ENCODE measurements at regions not wholly inside any gene's neighbourhood (a gene's known extent, or its start where the extent isn't known, plus 50 kb on each side); places are given as distances from the start of the nearest gene placed in this dataset.

DNA sequence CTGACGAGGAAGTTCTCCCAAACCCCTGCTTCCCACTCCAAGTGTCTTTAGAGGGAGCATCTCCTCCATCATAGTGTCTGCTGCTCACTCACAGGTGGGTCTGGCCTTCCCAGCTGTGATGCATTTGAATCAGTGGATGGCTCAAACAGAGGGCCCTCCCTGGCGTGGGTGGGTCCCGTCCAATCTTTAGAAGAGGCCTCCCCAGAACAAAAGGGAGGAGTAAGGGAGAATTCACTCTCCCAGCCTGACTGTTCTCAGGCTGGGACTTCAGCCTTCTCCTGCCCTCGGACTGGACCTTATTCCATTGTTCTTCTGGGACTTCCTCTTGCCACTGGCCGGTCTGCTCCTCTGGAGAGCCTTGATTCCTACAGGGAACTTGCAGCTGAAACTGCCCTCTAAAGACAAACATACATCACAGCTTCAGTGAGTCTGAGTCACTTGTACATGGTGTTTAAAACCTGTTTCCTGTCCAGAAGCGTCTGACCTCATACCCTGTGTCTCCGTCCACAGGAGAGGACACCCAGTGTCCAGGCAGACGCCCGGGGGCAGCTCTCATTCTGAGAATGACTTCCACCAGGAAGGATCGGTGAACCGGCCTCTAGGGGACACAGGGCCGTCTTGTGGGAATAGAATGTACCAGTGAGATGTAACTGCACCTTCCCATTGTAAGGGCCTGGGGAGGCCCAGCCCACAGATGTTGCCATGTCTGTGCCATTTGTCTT, 234.7 kb downstream of the BRD1 start:
- no peak for DNase-seq (ENCODE audit: low read depth in 2 of 3, low spot score in 2 of 3)

DNA sequence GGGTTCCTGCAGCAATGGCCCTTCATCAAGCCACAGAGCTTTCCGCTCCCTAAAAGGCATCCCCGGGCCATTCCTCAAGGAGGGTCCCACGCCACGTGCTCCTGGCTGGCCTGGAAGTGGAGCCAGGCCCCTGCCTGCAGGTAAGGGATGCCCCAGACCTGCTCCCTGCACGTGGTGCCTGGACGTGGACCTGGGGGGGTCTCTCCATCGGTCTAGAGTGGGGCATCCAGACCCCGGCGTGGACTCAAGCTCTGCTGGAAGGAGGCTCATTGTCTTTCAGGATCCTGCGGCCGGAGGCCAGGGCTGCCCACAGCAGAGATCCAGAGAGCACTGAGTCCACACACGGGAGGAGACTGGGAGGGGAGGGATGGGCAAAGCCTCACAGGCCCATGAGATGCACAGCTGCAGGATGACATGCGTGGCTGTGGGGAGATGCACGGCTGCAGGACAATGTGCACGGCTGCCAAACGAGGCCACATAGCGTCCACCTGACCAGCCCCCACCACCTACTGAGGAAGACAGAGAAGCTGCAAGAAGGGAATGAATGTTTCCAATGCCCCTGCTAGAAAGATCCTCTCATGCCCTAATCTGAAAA, 236.7 kb downstream of the BRD1 start:
- DNase-seq (ENCODE audit: low read depth in 2 of 3, low spot score in 2 of 3): no peak

DNA sequence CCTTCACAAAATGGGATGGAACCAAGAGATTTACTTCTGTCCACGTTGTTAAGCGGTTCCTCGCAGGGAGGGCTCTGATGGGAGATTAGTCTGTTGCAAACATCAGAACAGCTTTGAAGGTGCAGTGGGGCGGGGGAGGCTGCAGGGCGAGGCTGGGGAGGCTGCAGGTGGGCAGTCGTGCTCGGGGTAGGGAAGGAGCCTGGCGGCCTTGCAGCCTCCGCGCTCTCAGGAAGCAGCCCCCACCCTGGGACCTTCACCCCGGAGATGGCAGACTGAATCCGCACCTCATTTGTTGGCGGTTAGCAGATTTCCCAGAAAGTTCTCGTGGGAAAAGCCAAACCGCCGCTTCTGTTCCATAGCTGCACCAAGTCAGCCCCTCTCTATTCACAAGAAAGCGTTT, 237.3 kb downstream of the BRD1 start:
- no peak for DNase-seq (ENCODE audit: low read depth in 2 of 3, low spot score in 2 of 3)

DNA sequence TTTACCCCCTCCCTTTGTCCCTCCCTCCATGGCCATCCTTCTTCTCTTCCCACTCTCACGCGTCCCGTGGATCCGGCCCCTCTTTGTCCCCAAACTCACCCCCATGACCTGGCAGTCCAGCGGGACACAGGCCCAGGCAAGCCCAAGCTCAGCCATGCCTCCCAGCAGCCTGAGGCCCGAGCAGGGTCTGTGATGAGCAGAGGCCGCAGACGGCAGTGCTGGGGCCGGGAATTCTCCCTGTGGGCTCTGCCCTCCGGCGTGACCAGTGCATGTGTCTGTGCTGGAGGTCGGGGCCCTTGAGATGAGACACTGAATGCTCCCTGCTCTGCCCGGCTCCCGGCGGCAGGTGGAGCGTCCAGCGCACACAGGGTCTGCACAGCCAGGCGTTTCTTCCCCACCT, 237.9 kb downstream of the BRD1 start:
- DNase-seq (ENCODE audit: low read depth in 2 of 3, low spot score in 2 of 3): no peak

DNA sequence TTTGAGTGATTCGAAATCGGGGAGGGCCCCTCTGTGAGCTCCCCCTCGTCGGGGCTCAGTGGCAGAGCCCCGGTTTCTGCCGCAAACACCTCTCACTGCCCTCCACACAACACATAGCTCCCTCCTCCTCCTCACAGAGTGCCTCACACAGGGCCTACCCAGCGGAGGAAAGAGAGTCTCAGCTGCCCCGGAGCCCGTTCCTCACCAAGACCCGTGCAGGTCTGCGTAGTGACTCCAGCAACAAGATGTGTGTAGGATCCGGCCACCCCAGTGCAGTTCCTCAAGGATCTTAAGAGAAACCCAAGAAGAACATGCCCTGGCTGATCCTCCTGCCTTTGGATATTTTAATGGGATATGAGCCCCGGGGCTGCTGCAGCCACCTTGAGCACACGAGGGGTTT, 238.4 kb downstream of the BRD1 start:
- no peak for DNase-seq (ENCODE audit: low read depth in 2 of 3, low spot score in 2 of 3)

DNA sequence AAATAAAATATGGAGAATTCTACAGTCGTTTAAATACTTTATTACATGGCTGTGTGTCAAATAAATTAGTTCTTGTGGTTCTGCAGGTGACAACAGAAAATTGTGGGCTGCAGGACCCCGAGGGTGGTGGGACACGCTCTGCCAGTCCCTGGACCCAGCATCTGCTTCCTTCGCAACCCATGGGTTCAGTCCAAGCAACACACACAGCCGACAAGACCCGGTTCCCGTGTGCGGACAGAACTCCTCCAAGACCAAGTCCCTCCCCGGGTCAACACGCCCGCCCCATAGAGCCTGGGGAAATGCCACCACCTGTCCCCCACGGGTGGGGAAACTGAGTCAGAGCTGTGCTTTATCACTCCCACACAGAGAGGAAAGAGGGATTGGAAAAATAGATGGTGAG, 238.9 kb downstream of the BRD1 start:
- DNase-seq (ENCODE audit: low read depth in 2 of 3, low spot score in 2 of 3): no peak

DNA sequence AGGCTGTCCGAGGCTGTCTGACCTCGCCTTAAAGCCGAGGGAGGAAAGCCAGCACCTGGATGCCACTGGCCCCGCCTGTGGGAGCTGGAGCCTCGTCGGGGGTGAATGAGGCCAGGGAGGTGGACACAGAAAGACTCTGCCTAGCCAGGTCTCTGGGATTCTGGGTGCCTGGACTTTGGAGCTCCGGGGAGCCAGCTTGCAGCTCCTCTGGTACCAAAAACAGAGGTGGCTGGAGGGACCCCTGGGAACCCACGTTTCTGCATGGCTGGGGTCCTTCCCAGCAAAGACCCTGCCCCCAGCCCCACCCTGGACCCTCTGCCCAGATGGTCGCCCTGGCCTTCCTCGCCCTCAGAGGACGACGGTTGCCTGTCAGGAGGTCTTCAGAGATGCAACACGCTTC, 239.7 kb downstream of the BRD1 start:
- DNase-seq (ENCODE audit: low read depth in 2 of 3, low spot score in 2 of 3): no peak

DNA sequence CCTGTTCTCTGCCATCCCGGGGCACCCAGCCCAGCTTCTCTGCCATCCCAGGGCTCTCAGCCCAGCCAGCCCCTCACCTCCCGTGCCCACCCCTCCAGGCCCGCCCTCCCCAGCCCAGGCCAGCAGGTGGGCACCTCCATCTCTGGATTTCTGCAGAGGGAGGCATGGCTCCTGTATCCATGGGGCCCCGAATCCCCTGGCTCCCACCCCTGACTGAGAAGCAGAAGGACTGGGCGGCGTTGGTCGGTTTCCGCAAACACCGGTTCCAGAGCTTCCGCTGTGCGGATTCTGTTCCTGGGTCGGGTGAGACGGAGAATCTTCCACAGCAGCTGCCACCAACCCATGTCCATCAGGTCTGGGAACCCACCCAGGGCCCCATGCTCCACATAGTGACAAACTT, 240.3 kb downstream of the BRD1 start:
- no peak for DNase-seq (ENCODE audit: low read depth in 2 of 3, low spot score in 2 of 3)

DNA sequence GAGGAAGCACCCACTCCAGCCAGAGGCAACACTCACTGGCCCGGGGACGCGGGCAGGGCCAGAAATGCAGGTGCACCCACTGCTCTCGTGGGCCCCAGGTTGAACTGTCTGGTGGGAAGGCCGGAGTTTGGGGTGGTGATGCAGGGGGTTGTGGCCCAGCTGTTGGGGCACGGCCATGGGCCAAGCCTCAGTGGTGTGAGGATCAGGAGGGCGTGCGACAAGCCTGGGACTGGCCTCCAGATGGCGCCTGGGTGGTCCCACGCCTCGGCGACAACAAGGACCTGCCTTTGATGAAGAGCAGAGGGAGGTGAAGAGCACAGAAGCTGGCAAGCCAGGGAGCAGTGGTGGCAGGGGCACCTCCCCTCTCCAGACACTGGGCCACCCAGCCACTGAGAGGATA, 240.8 kb downstream of the BRD1 start:
- DNase-seq (ENCODE audit: low read depth in 2 of 3, low spot score in 2 of 3): no peak

DNA sequence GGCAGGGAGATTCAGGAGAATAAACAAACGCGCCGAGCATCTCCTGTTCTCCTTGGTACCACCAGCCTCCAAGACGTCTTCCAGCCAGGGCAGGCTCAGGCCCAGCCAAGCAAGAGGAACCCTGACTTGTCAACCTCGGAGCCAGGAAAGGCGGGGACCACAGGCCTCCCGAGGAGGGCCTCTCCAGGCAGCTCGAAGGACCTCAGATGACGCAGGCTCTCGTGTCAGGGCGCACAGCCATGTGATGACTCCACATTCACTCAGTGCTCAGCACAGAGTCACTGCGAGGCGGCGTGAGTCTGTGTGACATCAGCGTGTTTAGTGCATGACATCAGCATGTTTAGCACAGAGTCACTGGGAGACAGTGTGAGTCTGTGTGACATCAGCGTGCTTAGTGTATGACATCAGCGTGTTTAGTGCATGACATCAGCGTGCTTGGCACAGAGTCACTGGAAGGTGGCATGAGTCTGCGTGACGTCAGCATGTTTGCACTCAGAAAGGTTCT, 241.4 kb downstream of the BRD1 start:
- no peak for DNase-seq (ENCODE audit: low read depth in 2 of 3, low spot score in 2 of 3)

DNA sequence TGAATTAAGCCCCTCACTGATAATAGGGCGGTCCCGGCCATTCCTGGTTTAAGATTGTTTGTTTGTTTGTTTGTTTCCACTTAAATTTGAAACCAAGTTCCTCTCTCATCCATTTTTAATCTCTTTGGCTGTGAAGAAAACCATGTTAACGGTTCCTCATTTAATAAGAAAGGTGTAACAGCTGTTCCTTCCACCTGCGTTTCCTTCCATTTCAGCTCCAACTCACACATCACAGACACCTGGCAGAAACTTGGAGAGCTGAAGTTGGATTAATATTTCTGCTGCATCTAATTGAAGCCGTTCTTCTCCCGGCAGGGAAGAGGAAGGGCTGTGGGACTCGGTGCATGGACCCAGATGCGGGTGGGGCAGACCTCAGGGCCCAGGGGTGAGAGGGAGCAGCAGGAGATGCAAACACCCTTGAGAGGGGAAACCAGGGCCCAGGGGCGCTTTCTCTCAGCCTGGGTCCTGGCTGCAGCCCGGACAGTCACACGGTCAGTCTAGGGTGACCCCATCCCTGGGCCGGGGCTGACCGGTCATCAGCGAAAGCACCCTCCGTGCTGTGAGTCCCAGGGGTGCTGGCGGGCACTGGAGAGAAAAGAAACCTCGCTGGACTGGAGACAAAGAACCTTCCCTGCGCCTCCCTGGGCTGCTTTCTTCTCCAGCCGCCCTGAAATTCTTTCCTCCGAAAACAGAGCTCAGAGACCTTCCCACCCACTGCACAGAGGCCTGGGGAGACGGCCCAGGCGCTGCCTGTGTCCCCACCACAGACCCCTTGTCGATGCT, 242.0 kb downstream of the BRD1 start:
- no peak for DNase-seq (ENCODE audit: low read depth in 2 of 3, low spot score in 2 of 3)

DNA sequence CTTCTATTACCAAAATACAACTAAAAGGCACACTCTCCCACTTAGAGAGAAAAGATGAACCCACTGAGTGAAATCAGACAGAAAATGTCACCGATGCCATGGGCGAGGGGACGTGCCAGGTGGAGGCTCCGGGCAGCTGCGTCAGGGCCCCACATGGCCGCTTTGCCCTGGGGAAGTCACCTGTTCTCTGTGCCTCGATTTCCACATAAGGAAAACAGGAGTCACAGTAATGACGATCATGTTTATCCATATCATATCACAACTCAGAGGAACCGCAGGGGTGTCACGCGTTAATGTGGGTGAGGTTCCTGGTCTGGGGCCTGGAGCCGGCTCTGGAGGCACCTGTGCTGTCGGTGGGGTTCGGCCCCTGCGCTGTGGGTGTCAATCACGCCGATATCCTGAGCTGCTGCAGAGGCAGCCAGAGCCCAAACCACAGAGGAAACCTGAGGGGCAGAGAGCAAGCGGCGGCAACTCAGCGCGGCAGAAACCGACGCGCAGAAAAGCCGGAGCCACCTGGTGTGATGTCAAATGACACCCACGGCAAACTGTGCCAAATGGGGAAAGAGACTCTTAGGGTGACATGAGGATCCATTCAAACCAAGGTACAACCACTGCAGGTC, 243.7 kb downstream of the BRD1 start:
- no peak for DNase-seq (ENCODE audit: low read depth in 2 of 3, low spot score in 2 of 3)

DNA sequence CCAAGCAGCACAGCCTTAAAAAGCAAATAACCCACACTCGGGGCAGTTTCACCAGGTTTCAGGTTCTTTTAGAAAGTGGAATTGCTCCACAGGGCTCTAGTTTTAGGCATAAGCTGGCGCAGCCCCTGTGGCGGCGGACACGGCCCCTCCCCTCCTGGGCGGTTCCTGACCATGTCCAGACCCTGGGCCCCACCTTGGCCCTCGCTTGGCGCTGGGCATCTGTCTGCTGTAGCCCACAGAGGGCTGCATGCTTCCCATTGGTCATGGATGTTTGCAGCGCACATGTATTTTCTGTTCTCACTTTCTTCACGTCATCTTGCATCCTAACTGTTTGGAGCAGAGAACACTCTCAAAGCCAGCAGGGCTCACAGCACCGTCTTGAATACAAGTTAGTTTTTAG, 244.3 kb downstream of the BRD1 start:
- DNase-seq (ENCODE audit: low read depth in 2 of 3, low spot score in 2 of 3): no peak

DNA sequence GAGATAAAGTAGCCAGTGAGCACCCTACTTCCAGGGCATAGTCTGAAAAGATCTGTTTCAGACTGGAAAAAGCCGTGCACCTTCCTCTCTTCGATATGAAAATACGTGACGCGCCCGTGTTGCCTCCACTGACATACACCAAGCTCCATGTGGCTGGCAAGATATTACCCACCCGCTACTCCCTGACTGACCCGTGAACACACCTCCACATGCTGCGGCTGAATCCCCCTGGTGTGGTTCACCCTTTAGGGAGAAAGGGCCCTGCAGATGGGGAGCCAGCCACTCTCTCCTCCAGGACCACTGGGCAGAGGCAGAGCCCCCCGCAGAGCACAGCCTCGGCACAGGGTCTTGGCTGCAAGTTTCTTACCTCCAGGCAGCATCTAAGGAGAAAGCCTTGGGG, 245.0 kb downstream of the BRD1 start:
- no peak for DNase-seq (ENCODE audit: low read depth in 2 of 3, low spot score in 2 of 3)

DNA sequence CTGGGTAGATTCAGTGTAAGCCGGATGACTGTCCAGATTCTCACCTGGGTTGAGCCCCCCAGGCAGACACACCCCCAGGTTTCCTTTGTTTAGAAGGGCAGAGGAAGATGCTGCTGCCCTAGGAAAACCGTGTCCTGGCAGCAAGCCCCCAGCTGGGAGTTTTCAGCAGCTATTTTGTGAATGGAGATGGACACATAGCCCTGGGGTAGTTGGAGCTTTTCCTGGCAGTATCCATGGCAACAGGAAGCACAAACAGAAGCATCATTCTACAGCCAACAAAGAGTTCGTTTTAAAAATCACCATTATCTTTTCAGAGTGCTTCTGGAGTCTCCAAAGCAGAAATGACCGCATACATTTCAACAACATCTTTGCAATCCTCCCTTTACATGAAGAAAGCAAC, 245.5 kb downstream of the BRD1 start:
- DNase-seq (ENCODE audit: low read depth in 2 of 3, low spot score in 2 of 3): no peak

DNA sequence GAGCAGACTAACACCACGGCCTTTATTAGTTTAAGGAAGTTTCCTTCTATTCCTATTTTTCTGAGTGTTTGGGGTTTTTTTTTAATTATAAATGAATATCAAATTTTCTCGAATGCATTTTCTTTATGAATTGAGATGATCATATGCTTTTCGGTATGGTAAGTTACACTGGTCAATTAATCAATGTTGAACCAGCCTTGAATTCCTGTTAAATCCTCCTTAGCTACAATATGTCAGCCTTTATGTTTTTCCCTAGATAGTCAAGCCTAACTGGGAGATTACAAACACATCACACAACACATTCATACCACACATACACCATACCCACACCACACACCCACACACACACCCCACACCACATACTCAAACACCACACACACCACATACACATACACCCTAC, 247.6 kb downstream of the BRD1 start:
- no peak for DNase-seq (ENCODE audit: low read depth in 2 of 3, low spot score in 2 of 3)

DNA sequence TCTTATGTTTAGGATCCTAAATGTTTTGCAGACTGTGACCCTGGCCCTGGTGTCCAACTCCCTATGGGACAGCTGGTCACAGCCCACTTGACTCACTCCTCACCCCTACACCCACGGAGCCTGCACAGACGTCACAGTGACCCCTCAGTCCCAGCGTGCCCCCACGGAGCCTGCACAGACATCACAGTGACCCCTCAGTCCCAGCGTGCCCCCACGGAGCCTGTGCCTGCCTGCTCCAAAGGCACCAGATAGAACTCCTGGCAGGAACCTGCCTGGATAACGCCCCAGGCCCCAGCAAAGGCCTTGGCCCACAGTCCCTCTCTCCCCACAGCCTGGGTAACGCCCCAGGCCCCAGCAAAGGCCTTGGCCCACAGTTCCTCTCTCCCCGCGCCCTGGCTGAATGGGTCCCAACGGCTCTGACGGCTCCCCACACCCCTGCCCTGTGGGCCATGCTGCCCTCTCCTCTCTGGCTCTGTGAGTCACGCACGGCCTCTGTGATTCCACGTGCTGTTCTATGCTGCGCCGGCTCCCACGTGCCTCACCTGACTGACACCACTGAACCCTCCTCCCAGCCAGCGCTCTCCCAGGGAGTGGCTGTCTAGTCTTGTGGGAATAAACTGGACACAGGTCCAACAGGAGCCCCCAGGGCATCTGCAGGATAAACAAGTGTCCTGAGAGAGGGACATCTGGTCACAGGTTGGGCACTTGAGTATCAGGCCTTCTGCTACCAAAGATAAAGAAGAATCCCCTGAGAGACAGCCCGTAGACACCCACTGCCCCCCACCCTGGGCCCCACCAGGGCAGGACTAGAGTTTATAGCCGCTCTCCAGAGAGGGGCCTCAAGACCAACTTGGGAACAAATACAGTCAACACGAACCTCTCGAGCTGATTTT, 250.3 kb downstream of the BRD1 start:
- DNase-seq (ENCODE audit: low read depth in 2 of 3, low spot score in 2 of 3): no peak

DNA sequence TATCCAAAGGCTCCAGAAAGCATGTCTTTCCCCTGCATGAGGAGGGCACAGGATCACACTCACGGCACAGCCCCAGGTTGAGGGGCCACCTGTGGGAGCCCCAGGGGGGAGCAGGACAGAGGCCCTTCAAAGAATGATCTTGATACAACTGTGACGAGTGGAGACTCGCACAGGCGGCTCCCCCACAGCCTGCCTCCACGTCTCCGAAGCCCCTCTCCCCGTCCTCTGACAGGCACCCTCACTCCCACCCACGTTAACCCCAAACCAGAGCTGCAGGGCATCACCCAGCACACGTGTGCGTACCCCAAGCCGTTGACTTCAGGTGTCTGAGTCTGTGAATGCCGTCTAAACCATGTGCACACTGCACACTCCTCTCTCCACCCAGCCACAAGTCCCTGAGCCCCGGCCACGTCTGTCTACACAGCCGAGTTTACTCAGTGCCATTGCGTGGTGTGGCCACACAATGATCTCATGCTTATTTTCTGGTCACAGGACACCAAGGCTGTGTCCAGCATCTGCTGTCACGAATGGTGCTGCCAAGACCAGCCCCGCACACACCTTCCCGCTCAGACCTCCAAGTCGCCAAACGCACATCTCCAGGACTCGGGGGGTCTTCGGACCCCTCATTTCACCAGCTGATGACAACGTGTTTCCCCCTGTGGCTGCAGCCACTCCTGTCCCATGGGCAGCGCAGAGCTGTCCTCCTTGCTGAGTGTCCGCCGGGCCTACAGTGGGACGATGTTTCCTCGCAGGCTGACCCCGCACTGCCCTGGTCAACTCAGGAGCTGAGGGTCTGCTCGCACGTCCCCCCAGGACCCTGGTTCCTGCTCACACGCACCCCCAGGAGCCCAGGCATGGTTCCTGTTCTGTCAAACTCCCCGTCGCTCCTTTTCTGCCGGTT, 251.2 kb downstream of the BRD1 start:
- no peak for DNase-seq (ENCODE audit: low read depth in 2 of 3, low spot score in 2 of 3)

DNA sequence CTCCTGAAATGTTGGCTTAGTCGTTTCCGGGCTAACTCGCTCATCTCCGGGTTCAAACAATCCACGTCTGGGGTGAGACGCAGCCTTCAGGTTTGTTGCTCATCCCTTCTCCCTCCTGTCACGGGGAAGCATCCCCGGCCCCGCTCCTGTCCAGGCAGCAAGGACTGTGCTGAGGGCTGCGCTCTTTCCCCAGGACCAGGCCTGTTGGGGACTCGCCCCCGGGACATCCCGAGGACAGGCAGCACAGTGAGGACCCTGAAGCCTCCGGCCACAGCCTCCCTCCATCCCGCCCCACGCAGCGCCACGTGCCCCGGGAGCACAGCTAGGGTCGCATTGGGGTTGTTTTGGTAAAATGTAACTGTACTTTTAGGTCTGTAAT, 252.0 kb downstream of the BRD1 start:
- no peak for DNase-seq (ENCODE audit: low read depth in 2 of 3, low spot score in 2 of 3)

Data from hematopoietic multipotent progenitor cell (in vitro differentiated cells).